HG02623 (cell line): ENCODE measurements at regions not wholly inside any gene's neighbourhood (a gene's known extent, or its start where the extent isn't known, plus 50 kb on each side); places are given as distances from the start of the nearest gene placed in this dataset.

Experiments used
- ATAC-seq: cut with Tn5 transposase; IDR thresholded peaks from one replicate; pipeline ENCODE4 v1.9.1; 2021; ENCODE audit warnings: moderate library complexity; ENCODE audit not compliant: unreplicated experiment

DNA sequence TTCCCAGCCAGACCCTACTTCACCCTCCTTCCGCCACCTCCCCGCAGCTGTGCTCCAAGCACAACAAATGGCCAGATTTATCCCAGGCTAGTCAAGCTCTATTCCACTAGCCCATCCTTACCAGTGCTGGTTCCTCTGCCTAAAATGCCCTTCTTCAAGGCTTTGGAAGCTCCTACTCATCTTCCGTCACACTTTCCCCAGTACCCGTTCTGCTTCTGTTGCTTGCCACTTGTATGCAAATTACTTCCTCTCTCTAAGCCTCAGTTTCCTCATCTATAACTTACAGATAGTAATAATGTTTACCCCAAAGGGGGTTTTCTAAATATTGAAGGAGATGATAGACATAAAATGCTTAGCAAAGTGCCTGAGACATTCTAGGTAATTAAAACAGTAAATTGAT lies 193.1 kb downstream of the MAFB start:
- no peak for ATAC-seq

- no peak for ATAC-seq
These were observed 194.8 kb downstream of the MAFB start for GRCh38 chr20:40494248-40494647.

GRCh38 chr20:40493549-40493948 lies 195.5 kb downstream of the MAFB start:
- ATAC-seq: no peak

- ATAC-seq: no peak
These were observed 196.0 kb downstream of the MAFB start for GRCh38 chr20:40493071-40493470.

GRCh38 chr20:40491009-40491590 lies 197.9 kb downstream of the MAFB start:
- ATAC-seq: no peak

GRCh38 chr20:40489886-40490285 lies 199.2 kb downstream of the MAFB start:
- no peak for ATAC-seq

DNA sequence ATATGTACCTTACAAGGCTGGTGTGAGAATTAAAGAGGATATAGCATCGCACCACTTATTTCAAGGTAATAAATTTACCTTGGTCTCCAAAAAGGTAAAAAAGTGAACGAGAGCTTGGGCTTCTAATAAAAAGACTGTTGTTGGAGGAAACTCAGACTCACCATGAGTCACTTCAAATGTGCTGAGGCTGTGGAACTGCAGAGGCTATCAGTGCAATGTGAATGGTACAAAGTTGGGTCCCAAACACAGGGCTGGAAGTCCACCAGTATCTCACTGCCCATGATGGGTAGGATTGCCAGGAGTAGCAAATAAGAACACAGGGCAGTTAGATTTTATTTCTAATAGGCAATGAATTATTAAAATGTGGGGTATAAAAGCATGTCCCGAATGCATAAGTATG lies 200.6 kb downstream of the MAFB start:
- no peak for ATAC-seq

DNA sequence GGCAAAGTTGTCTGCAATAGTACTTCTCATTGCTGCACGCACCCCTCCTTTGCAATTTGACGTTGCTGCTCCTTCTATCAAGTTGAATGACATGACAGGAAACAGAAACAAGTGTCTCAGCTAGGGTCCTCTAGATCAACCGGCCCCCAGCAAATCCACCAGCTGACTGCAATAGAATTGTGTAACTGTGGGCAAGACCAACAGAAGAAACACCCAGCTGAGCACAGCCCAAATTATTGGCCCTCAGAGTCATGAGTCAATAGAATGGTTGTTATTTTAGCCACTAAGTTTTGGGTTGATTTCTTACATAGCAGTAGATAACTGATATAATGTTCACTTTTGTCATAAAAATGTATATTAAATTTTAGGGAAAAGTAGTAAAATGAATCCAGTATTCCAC lies 202.7 kb downstream of the MAFB start:
- no peak for ATAC-seq

DNA sequence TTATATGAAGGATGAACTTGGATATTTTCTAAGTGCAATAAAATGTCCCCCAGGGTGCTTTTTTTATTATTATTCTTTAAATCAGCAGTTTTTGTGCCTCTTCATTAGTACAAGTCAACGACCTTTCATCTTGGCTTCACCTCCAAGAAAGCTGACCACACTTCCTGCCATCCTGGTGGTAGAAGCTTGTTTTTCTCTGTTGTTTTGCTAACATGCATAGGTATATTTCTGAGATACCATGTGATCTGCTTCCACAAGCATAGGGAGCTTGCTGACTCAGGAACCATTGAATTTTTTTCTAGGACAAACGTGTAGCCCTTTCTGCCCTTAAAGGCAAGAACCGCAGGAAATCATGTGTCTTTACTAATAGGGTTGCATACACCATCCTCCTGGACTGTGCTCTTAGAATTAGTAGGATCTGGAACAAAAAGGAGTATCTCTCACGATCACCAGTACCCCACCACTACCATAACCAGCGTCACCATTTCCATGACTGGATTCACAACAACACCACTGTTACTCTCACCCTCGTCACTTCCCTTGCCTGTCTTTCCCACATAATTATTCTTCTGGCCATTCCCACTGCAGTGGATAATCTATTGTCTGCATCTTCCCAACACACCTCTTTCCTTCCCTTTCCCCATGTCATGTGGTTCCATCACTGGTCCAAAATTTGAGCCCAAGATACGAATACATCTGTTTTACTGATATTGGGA lies 207.1 kb downstream of the MAFB start:
- ATAC-seq: no peak

GRCh38 chr20:40481337-40481736 lies 207.7 kb downstream of the MAFB start:
- no peak for ATAC-seq

DNA sequence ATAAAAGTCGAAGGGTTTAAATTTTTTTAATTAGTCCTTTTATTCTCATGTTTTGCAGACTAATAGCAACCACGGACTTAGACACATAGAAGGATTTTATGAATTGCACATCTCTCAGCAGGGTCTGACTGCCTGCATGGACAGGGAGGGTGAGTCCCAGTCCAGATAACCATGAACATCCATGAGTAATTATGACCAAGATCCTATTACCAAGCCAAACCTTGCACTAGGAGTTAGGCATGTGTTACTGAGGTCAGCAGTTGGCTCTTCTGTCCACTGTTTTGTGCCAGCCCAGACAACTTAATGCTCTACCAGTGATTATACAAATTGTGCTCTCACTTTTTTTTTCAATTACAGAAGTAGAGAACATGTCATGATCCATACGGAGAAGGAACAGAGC lies 211.2 kb downstream of the MAFB start:
- no peak for ATAC-seq

- ATAC-seq: no peak
These were observed 212.6 kb downstream of the MAFB start for GRCh38 chr20:40476461-40476860.

DNA sequence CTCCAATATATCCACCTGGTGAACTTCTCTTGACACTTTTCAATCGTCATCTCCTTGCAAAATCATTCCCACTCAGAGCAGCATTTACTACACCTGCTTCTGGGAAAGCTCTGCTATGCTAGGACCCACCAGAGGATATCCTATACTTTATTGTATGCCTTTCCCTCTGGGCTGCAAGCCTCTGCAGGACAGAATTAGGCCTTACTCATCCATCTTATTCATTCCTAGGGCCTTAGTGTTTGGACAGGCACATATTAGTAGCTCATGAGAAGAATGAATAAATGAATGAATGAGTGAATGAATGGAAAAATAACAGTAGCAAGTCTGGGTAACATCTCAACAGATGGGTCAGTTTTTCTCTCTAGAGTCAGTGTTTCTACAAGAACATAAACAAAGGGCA lies 216.1 kb downstream of the MAFB start:
- ATAC-seq: no peak

DNA sequence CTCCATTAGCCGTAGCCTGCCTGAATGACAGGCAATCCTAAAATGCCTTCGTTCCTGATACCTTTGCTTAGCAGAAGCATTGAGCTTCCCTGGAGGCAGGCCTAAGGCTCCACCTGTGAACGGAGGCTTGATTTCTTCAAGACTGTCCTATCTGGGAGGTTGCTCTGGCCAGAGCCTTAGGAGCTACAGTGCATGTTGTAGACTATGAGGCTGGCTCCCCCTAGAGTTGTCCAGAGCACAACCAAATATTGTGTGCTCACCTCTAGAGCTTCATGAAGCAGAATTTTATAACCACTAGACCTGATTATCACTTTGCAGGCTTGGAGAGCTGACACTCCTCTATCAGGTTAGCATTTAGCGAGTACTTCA lies 217.8 kb downstream of the MAFB start:
- no peak for ATAC-seq

DNA sequence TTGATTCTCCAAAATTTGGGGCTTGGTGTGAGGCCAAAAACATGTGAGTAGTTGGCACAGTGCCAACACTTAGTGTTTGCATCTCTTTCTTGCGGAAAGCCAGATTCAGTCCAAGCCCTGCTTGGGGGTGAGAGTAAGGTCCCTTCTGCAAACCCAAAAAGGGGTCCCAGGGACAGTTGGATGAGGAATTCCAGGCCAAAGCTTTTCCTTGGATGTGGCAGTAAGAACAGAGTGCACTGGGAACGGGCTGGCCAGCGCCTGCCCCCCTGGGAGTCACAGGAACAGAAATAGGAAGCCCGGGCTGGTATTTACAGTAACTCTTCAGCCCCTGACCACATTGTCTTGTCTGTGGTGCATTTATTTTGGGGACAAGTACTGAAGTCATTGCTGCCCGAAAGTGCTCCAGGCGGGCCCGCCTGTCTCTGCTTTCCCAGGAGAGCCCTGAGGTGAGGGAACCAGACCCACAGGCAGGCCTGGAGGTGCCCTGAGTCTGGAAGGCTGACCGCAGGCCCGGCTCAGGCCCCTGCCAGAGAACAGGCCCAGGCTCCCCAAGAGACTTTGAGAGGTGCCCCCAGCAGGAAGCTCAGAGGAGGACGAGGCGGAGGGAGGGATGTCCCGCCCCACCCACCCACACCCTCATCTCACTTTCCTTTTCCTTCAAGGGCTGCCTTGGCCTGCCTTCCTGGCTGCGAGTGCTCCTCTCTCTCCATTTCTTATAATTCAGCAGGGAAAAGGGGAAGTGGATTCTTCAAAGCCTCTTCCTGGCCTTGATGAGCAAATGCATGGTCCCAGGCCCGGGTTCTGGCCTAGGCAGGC lies 218.4 kb downstream of the MAFB start:
- no peak for ATAC-seq

DNA sequence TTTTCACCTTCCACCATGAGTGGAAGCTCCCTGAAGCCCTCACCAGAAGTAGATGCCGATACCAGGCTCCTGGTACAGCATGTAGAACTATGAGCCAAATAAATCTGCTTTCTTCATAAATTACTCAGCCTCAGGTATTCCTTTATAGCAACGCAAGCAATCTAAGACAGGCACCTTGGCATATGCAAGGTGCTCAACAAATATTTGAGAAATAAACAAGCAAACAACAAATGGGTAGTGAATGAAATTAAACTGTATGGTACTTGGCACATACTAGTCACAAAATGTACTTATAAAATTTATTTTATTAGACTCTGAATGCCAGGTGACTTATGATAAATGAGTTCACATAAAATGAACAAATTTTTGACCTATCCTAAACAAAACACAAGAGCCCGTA lies 220.3 kb downstream of the MAFB start:
- no peak for ATAC-seq

DNA sequence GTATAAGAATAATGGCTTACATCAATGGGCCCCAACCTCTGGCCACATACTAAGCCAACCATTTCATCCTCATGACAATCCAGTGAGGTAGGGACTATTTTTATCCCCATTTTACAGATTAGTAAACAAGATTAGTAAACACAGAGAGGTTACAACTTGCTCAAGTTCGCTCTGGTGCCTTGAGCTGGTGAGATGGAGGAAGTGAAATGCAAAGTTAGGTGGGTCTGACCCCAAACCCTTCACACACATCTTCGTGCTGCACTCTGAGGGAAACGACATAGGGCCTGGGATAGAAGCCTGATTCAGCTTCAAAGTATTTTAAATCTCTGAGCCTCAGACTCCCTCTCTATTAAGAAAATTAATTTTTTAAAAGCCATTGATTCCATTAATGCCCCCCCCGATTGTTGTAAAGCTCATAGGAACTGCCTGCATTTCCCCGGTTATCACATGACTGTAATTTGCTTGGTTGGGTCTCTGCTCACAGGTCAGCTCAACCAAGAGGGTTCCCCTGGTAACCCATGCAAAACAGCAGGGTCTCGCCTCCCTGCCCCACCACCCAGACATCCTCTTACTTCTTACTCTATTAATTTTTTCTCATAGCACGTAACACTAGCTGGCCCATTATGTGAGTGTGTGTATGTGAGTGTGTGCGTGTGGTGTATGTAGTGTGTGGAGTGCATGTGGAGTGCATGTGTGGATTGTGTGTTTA lies 221.2 kb downstream of the MAFB start:
- no peak for ATAC-seq

DNA sequence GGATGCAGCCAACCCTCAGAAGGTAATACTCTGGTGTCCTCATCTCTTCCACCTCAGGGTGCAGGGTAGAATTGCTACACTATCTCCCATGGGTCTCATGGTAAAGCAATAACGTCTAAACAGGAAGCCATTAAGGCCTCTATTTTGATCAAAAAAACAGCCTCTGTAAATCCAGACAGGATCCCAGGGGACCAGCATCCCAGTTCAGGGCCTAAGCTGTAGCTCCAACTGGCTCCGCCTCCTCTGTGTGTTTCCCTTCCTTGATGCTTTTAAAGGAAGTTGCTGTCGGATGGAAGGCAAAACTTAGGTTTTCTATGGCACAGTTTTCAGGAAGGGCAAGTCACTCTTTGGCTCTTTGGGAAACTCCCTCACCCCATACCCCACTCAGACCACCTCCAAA lies 222.0 kb downstream of the MAFB start:
- no peak for ATAC-seq

DNA sequence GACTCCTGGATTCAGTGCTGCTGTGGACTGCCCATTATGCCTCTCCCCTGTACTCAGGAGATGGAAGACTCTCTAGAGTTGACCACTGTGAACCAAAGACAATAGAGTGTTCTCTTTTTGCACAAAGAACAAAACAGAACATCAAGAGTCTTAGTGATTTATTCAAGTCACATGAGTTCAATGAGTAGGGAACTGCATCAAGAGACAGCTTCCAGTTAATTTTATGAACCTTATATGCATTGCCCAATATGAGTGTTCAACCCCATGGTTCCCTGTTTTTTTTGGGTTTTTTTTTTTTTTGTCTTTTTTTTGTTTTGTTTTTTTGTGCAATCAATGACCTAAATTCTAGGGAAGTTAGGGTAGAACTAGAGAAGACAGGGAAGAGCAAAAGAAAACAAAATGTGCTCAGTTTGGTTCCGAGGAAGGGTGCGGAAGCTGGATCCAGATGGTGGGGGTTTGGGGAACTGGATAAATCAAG lies 224.3 kb downstream of the MAFB start:
- ATAC-seq: no peak

GRCh38 chr20:40463171-40463570 lies 225.9 kb downstream of the MAFB start:
- ATAC-seq: no peak

DNA sequence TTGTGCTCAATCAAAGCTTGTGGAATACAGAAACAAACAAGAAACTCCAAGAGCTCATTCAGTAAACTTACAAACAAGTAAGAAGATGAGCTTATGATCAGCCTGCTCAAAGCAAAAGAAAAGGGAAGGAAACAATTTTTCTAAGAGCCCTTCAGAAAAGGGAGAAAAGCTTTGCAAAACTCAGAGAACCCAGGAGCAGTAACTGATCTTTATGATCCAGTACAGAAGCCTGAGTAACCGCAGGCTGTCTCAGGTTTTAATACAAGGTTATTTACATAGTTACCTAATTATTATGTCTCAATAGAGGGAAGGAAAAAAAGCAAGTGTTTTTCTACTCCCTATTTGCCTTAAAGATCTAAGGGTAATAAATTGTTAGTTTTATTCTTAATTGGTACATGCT lies 226.5 kb downstream of the MAFB start:
- no peak for ATAC-seq
